Sigmoid colon (tissue), 6 donors: ENCODE measurements at regions not wholly inside any gene's neighbourhood (a gene's known extent, or its start where the extent isn't known, plus 50 kb on each side); places are given as distances from the start of the nearest gene placed in this dataset.
"Not testable (repeated sequence)": the region's sequence is repeated elsewhere in the genome, so short reads cannot be mapped to it uniquely, and the experiment has no call there.

Source experiments
- DNase-seq: peaks from one replicate; pipeline ENCODE4 v3.0.0-alpha.2; 2019
- H3K27ac ChIP-seq, 4 donors: fragments of 200-600 bp; sonication (generic); one replicate each; pipeline ENCODE4 v1.5.1; 2016 to 2019; ENCODE audit warnings: mild to moderate bottlenecking in 1 of 4
- H3K27me3 ChIP-seq, 3 donors: fragments of 200-600 bp; sonication (generic); one replicate each; pipeline ENCODE4 v1.5.1; 2019; ENCODE audit warnings: mild to moderate bottlenecking in 1 of 3
- H3K36me3 ChIP-seq, 4 donors: fragments of 200-600 bp; sonication (generic); one replicate each; pipeline ENCODE4 v1.5.1; 2016 to 2019
- H3K4me1 ChIP-seq, 4 donors: fragments of 200-600 bp; sonication (generic); one replicate each; pipeline ENCODE4 v1.5.1; 2017 to 2019
- H3K4me3 ChIP-seq, 4 donors: fragments of 200-600 bp; sonication (generic); one replicate each; pipeline ENCODE4 v1.5.1; 2017 to 2019; ENCODE audit warnings: mild to moderate bottlenecking in 2 of 4, moderate library complexity in 1 of 4
- H3K9me3 ChIP-seq, 4 donors: fragments of 200-600 bp in 3 of 4; sonication (generic) in 3 of 4; one replicate each; pipeline versions ENCODE4 v1.5.1 to v1.6.1; 2013 to 2019
- WGBS, 2 donors: extraction: QIAGEN DNeasy Blood & Tissue Kit; methylation state at CpG; one replicate each; pipeline ENCODE4 v1.1.7; 2013; 5-methylcytosine and 5-hydroxymethylcytosine counted together
- intact Hi-C: fragments of 100-400 bp; cut with DNase I; formaldehyde crosslinking; loops from one replicate; pipeline ENCODE4 v1.15.1; 2023
- small RNA-seq, 3 donors: library from RNA; depleted of rRNA; stranded (forward); fragments of <200 nt; gene quantifications; one replicate each; pipeline ENCODE3, GENCODE V24; 2016
- donor health status: healthy with polysubstance abuse.
- donor health status: healthy.

DNA sequence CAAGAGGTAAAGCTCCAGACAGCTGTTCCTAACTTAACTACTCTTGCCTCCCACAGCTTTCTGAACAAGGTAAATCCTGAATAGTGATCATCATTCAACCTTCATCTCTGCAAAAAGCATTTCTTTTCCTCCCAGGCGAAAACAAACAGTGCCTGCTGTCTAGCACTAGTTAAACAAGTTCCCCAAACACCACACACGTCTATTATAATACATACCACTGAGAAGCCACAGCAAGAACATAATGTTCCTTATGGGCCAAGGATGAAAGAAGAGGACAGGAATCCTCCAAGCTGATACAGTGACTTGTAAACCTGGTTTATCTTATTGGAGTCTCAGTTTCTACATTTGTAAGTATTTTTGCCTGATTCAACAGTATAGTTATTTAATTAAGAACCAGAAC lies 56.1 kb upstream of the PDPR start:
- H3K4me3 ChIP-seq, DNase-seq, H3K4me1 ChIP-seq, intact Hi-C loops, H3K27me3 ChIP-seq, H3K36me3 ChIP-seq, H3K9me3 ChIP-seq: not testable (repeated sequence)
- WGBS, 2 donors: 0 to 50% methylated on average over 1 of the region's 2 CpGs
- peak overlapping the region; percentile 13 to 56 (median 48) for H3K27ac ChIP-seq

DNA sequence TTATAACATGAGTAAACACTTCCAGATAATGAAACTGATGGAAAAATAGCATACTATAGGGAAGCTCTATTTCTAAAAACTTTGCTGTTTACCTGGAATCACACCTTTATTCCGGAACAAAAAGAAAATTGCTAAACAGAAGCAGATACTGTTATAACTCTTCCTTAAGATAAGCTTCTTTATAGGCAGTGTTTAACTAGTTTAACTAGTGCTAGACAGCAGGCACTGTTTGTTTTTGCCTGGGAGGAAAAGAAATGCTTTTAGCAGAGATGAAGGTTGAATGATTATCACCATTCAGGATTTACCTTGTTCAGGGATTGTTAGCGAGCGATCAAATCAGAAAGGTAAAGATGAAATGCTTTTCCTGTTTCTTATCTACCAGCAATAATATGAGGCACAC lies 54.7 kb upstream of the PDPR start:
- H3K4me1 ChIP-seq, H3K27ac ChIP-seq, H3K4me3 ChIP-seq, intact Hi-C loops, H3K9me3 ChIP-seq, DNase-seq, H3K27me3 ChIP-seq, H3K36me3 ChIP-seq: not testable (repeated sequence)
- WGBS, 2 donors: 15 to 63% methylated on average over 3 of the region's 3 CpGs

DNA sequence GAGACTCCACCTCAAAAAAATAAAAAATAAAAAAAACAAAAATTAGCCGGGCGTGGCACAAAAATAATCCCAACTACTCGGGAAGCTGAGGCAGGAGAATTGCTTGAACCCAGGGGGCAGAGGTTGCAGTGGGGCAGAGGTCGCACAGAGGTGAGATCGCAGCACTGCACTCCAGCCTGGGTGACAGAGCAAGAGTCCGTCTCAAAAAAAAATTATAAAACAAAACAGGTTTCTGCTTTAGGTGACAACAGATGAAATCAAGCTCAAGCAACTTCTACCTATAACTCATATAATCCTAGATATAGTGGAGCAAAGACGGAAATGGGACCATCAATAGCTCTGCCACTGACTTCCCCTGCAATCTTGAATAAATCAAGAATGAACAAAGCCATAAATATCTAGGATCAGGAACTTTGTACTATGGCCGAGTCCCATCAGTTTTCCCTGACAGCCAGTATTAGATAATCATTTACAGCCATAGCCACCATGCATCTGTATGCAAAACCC lies 53.6 kb upstream of the PDPR start:
- DNase-seq, H3K36me3 ChIP-seq, H3K27ac ChIP-seq, intact Hi-C loops, H3K9me3 ChIP-seq, H3K4me3 ChIP-seq, H3K27me3 ChIP-seq: not testable (repeated sequence)
- 20 to 72% methylated on average over 8 of the region's 8 CpGs for WGBS, 2 donors
- peaks cover 0 to 14% (median 10%) of the 10 kb centered on the region in 4 donors for H3K4me1 ChIP-seq

DNA sequence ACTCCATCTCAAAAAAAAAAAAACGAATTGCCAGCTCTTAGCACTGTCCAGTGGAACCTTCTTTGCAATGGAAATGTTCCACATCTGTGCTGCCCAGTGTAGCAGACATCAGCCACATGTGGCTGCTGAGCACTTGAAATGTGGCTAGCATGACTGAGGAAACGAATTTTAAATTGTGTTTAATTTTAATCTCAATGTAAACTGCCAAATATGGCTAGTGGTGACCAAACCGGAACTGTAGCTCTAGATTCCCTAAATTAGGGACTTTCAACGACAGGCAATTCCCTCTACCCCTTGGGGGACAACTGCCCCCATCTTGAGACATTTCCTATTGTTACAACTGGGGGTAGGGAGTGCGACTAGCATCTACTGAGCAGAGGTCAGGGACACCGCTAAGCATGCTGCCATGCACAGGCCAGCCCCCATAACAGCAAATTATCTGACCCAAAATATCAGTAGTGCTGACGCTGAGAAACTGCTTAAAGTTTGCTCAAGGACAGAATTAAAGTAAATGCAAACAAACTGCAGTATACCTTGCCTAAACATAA lies 52.4 kb upstream of the PDPR start:
- H3K4me3 ChIP-seq, H3K36me3 ChIP-seq, H3K27me3 ChIP-seq, intact Hi-C loops, DNase-seq, H3K27ac ChIP-seq, H3K9me3 ChIP-seq: not testable (repeated sequence)
- WGBS, 2 donors: 27 to 69% methylated on average over 7 of the region's 7 CpGs
- peaks cover 0 to 14% (median 10%) of the 10 kb centered on the region in 4 donors for H3K4me1 ChIP-seq

DNA sequence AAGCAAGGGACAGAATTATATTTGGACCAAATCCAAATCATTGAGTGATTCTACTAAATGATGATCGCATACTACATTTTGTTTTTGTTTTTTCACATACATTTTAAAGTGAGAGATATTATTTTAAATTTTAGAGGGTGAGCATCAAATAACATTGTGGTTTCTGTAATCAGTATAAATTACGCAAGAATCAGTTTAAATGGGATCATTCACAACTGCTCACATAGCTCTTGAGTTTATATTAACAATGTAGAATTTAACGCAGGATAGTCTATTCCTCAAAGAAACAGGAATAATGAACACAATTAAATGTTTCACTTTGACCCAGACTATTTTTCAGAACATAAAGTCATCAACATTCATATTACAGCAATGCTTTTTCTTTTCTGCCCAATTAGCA lies 51.2 kb upstream of the PDPR start:
- H3K36me3 ChIP-seq, H3K4me3 ChIP-seq, DNase-seq, H3K27me3 ChIP-seq, H3K27ac ChIP-seq, H3K9me3 ChIP-seq, intact Hi-C loops: not testable (repeated sequence)
- peaks cover 0 to 12% (median 6%) of the 10 kb centered on the region in 4 donors for H3K4me1 ChIP-seq
- 35 to 83% methylated on average over 3 of the region's 3 CpGs for WGBS, 2 donors

Small RNAs in the stretch of these regions (small RNA-seq; reads per million reads assigned to genes)
- gene MIR1972-2: 0 reads per million in 3 donors
